Large intestine (tissue), 3 donors: ENCODE measurements at regions not wholly inside any gene's neighbourhood (a gene's known extent, or its start where the extent isn't known, plus 50 kb on each side); places are given as distances from the start of the nearest gene placed in this dataset.

ENCODE experiments used
- DNase-seq, 2 donors: peaks; one replicate each; pipeline versions ENCODE4 v3.0.0 to v3.0.0-alpha.2; 2013
- H3K27ac ChIP-seq: one replicate; pipeline ENCODE4 v1.5.1; 2013; ENCODE audit warnings: low read length
- H3K27me3 ChIP-seq: 2 replicates; pipeline ENCODE4 v1.6.1; 2013; ENCODE audit warnings: low read length; ENCODE audit not compliant: control insufficient read depth, insufficient read depth
- H3K36me3 ChIP-seq: 2 replicates; pipeline ENCODE4 v1.6.1; 2013; ENCODE audit warnings: low read length; ENCODE audit not compliant: control insufficient read depth, insufficient read depth
- H3K4me1 ChIP-seq: one replicate; pipeline ENCODE4 v1.6.1; 2013; ENCODE audit warnings: low read length; ENCODE audit not compliant: control insufficient read depth, insufficient read depth
- H3K4me3 ChIP-seq: one replicate; pipeline ENCODE4 v1.5.1; 2013; ENCODE audit warnings: low read length
- H3K9me3 ChIP-seq: one replicate; pipeline ENCODE4 v1.6.1; 2013; ENCODE audit warnings: mild to moderate bottlenecking, low read depth, low read length, moderate library complexity; ENCODE audit not compliant: control insufficient read depth
- WGBS: methylation state at CpG from one replicate; pipeline ENCODE4 v1.1.5; 2013; ENCODE audit warnings: low lambda C conversion rate; ENCODE audit not compliant: insufficient coverage; 5-methylcytosine and 5-hydroxymethylcytosine counted together

DNA sequence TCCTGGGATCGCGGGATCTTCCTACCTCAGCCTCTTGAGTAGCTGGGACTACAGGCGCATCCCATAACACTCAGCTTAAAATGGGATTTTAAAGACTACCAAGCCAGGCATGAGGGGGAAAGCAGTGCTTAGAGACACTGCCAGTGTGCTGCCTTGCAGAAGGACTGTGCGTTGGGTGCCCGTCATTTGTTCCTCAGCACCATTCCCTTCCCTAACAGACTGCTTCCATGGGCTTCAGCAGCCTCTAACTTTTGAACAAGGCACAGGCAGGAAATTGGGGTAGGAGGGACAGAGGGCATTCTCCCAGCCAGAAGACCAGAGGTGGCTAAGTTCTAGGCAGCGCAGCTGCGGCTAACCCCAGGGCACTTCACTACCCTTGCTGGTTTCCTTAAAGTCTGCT is 73.9 kb upstream of the USP24 start:
- DNase-seq: no peak
- H3K4me1 ChIP-seq: no peaks in the 10 kb centered on the region
- no CpG with 5 or more reads among the region's 7 CpGs for WGBS
- H3K36me3 ChIP-seq: no peaks in the 10 kb centered on the region
- no peak overlapping the region for H3K4me3 ChIP-seq
- no peaks in the 10 kb centered on the region for H3K9me3 ChIP-seq
- H3K27ac ChIP-seq: no peak overlapping the region
- no peaks in the 10 kb centered on the region for H3K27me3 ChIP-seq

GRCh38 chr1:55288245-55288644 is 73.1 kb upstream of the USP24 start:
- H3K4me3 ChIP-seq: no peak overlapping the region
- no peak for DNase-seq
- WGBS: no CpG with 5 or more reads among the region's 13 CpGs
- H3K36me3 ChIP-seq: no peaks in the 10 kb centered on the region
- H3K9me3 ChIP-seq: no peaks in the 10 kb centered on the region
- no peaks in the 10 kb centered on the region for H3K27me3 ChIP-seq
- H3K4me1 ChIP-seq: no peaks in the 10 kb centered on the region
- no peak overlapping the region for H3K27ac ChIP-seq

DNA sequence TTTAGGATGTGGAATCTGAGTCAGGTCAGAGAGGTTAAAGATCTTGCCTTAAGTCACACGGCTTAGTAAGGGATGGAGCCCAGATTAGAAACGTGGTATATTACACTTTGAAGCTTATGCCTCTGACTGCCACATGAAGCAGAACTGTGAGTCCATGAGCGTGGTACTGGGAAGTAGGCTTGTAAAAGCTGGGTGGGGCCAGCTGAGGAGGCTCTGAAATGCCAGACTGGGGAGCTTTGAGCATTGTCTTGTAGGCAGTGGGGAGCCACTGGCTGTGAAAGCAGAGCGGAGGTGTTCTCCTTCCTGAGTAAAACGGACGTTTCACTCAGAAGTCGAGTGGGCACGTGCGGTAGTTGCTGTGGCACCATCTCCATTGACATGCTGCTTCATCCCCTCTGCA is 72.6 kb upstream of the USP24 start:
- Histone ChIP-seq H3K27me3 (no peaks in the 10 kb centered on the region), H3K27ac (no peak overlapping the region), H3K4me3 (no peak overlapping the region), H3K9me3 (no peaks in the 10 kb centered on the region), H3K4me1 (no peaks in the 10 kb centered on the region), H3K36me3 (no peaks in the 10 kb centered on the region)
- no CpG with 5 or more reads among the region's 9 CpGs for WGBS
- no peak for DNase-seq

- H3K9me3 ChIP-seq: no peaks in the 10 kb centered on the region
- H3K36me3 ChIP-seq: no peaks in the 10 kb centered on the region
- no peak for DNase-seq
- no peak overlapping the region for H3K27ac ChIP-seq
- 100% methylated on average over 1 of the region's 5 CpGs for WGBS
- H3K4me3 ChIP-seq: no peak overlapping the region
- H3K4me1 ChIP-seq: no peaks in the 10 kb centered on the region
- no peaks in the 10 kb centered on the region for H3K27me3 ChIP-seq
Observed at GRCh38 chr1:55286856-55287602, 71.9 kb upstream of the USP24 start.

DNA sequence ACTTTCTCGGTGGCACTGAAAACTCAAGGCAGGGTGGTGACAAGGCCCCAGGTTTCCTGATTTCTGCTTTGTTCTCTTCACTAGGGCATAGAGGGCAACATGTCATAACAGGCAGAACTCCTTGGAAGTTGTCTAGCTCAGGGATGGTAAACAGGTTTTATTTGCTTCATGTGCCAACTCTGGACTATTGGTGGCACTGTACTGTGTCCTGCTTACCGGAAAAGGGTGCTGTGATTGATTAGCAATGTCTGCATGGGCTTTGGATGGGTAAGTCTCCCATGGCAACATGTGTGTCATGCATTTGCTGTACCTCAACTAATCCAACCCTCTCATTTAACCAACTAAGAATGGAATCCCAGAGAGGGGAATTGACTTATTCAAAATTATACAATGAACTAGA is 70.7 kb upstream of the USP24 start:
- Histone ChIP-seq H3K36me3 (no peaks in the 10 kb centered on the region), H3K4me3 (no peak overlapping the region), H3K4me1 (no peaks in the 10 kb centered on the region), H3K9me3 (no peaks in the 10 kb centered on the region), H3K27me3 (no peaks in the 10 kb centered on the region), H3K27ac (no peak overlapping the region)
- no CpG with 5 or more reads among the region's 2 CpGs for WGBS
- DNase-seq: no peak

GRCh38 chr1:55284856-55285255 is 69.7 kb upstream of the USP24 start:
- Histone ChIP-seq H3K27ac (no peak overlapping the region), H3K27me3 (no peaks in the 10 kb centered on the region), H3K9me3 (no peaks in the 10 kb centered on the region), H3K4me3 (no peak overlapping the region), H3K4me1 (no peaks in the 10 kb centered on the region), H3K36me3 (no peaks in the 10 kb centered on the region)
- DNase-seq: peak; percentile 18 to 34
- 40% methylated on average over 1 of the region's 4 CpGs for WGBS

- no peaks in the 10 kb centered on the region for H3K36me3 ChIP-seq
- no peak overlapping the region for H3K4me3 ChIP-seq
- no peak for DNase-seq
- H3K4me1 ChIP-seq: no peaks in the 10 kb centered on the region
- H3K27ac ChIP-seq: no peak overlapping the region
- no peaks in the 10 kb centered on the region for H3K27me3 ChIP-seq
- 33% methylated on average over 1 of the region's 1 CpG for WGBS
- no peaks in the 10 kb centered on the region for H3K9me3 ChIP-seq
Observed at GRCh38 chr1:55282058-55282457, 66.9 kb upstream of the USP24 start.

DNA sequence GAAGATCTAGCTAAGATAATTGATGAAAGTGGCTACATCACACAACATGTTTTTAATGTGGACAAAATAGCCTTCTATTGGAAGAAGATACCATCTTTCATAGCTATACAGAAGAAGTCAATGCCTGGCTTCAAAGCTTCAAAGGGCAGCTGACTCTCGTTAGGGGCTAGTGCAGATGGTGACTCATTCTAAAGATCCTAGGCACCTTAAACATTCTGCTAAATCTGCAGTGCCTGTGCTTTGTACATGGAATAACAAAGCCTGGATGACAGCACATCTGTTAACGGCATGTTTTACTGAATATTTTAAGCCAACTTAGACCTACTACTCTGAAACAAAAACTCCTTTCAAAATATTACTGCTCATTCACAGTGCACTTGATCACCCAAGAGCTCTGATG is 65.6 kb upstream of the USP24 start:
- Histone ChIP-seq H3K27ac (no peak overlapping the region), H3K4me3 (no peak overlapping the region), H3K4me1 (no peaks in the 10 kb centered on the region), H3K36me3 (no peaks in the 10 kb centered on the region), H3K27me3 (no peaks in the 10 kb centered on the region), H3K9me3 (no peaks in the 10 kb centered on the region)
- DNase-seq: no peak
- WGBS: 100% methylated on average over 1 of the region's 2 CpGs

DNA sequence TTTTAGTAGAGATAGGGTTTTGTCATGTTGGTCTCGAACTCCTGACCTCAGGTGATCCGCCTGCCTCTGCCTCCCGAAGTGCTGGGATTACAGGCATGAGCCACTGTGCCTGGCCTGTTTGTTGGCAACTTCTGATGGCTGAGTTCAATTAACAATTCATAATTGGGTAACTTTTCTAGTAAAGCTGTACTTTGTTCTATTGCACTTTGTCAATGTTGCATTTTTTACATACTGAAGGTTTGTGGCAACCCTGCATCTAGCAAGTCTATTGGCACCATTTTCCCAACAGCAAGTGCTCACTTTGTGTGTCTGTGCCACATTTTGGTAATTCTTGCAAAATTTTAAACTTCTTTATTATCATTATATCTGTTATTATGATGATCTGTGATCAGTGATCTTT is 64.5 kb upstream of the USP24 start:
- Histone ChIP-seq H3K4me1 (no peaks in the 10 kb centered on the region), H3K27ac (no peak overlapping the region), H3K4me3 (no peak overlapping the region), H3K27me3 (no peaks in the 10 kb centered on the region), H3K9me3 (no peaks in the 10 kb centered on the region), H3K36me3 (no peaks in the 10 kb centered on the region)
- WGBS: no CpG with 5 or more reads among the region's 3 CpGs
- DNase-seq: no peak

- H3K4me3 ChIP-seq: no peak overlapping the region
Observed at GRCh38 chr1:55278378-55278777, 63.2 kb upstream of the USP24 start.

More at GRCh38 chr1:55278378-55278777, 63.2 kb upstream of the USP24 start:
- H3K4me1 ChIP-seq: no peaks in the 10 kb centered on the region
- no peak overlapping the region for H3K27ac ChIP-seq
- DNase-seq: no peak
- H3K9me3 ChIP-seq: no peaks in the 10 kb centered on the region
- no peaks in the 10 kb centered on the region for H3K36me3 ChIP-seq
- no CpG with 5 or more reads among the region's 2 CpGs for WGBS
- H3K27me3 ChIP-seq: no peaks in the 10 kb centered on the region
